HS-5 (cell line): ENCODE measurements at regions not wholly inside any gene's neighbourhood (a gene's known extent, or its start where the extent isn't known, plus 50 kb on each side); places are given as distances from the start of the nearest gene placed in this dataset.

Experiments
- DNase-seq: peaks from one replicate; pipeline ENCODE4 v3.0.0-alpha.2; 2012; ENCODE audit warnings: low read depth

- DNase-seq, result no peak
Measured at GRCh38 chr6:4004249-4004648, 74.7 kb downstream of the FAM217A start.

- DNase-seq, result no peak
Measured at GRCh38 chr6:4008324-4009047, 70.5 kb downstream of the FAM217A start.

GRCh38 chr6:4009486-4009885 lies 69.5 kb downstream of the FAM217A start:
- DNase-seq, result no peak

- no peak for DNase-seq
Measured at GRCh38 chr6:4010048-4010447, 68.9 kb downstream of the FAM217A start.

GRCh38 chr6:4010689-4011090 lies 68.2 kb downstream of the FAM217A start:
- no peak for DNase-seq

- DNase-seq, result no peak
Measured at GRCh38 chr6:4012826-4013225, 66.1 kb downstream of the FAM217A start.

GRCh38 chr6:4017058-4017739 lies 61.7 kb downstream of the FAM217A start:
- DNase-seq, result no peak

- no peak for DNase-seq
Measured at GRCh38 chr6:4017834-4018170, 61.1 kb downstream of the FAM217A start.

GRCh38 chr6:4018171-4018923 lies 60.6 kb downstream of the FAM217A start:
- peak; percentile 84 for DNase-seq
